ENCODE measurements at regions not wholly inside any gene's neighbourhood (a gene's known extent, or its start where the extent isn't known, plus 50 kb on each side); places are given as distances from the start of the nearest gene placed in this dataset.
A peak's percentile ranks its signal among the peaks of the same experiment; 100 is the strongest.

DNA sequence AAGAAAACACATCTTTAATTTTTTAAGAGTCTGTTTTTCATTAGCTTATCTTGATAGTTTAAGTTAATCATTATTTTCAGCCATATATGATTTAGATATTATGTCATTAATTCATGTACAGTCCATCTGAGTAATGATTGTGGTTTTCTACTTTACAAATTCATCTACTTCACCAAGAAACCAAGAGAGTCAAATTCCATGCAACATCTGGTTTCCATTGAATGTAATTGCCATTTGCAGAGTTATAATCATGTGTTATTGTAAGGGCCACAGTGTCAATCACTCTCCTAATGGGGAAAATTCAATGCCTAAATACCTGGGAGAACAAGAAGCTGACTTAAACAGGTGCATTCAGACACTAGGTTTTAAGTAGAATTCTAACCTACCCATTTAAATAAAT is 217.2 kb upstream of the OSR1 start:
- no peak for DNase-seq (ENCODE audit: extremely low spot score, insufficient read length, low read depth)
- no peak for FAIRE-seq

DNA sequence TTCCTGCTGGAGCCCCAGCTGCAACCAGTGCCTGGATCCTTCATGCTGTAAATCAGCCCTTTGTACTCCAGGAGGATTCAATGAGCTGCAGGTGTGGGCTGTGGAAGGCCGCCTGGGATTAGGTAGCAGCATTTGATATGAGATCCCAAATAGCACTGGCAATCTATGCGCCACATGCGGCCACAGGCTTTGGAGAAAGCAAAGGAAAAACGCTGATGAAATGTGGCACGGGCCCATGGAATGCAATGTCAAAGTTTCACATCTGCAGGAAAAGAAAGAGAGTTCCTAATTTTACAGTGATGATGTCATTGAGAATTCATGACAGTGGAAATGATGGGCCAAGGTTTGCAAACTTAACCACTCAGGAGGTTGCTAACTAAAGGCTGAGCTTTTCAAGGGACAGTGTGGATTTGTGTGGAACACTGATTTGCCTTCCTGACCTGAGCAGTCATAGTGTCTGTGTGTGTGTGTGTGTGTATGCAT is 216.4 kb upstream of the OSR1 start:
- FAIRE-seq, result no peak

GRCh38 chr2:19573784-19574183 is 215.4 kb upstream of the OSR1 start:
- FAIRE-seq, result no peak
- no peak for DNase-seq (ENCODE audit: extremely low spot score, insufficient read length, low read depth)

More for the DNA sequence above, 216.4 kb upstream of the OSR1 start:
- no peak for DNase-seq (ENCODE audit: extremely low spot score, insufficient read length, low read depth)

- FAIRE-seq, result no peak
These were observed 213.3 kb upstream of the OSR1 start for GRCh38 chr2:19571773-19572172.

GRCh38 chr2:19569300-19569791 is 210.9 kb upstream of the OSR1 start:
- FAIRE-seq (no peak), DNase-seq (ENCODE audit: extremely low spot score, insufficient read length, low read depth) (no peak)

More at GRCh38 chr2:19571773-19572172, 213.3 kb upstream of the OSR1 start:
- DNase-seq (ENCODE audit: extremely low spot score, insufficient read length, low read depth), result no peak

DNA sequence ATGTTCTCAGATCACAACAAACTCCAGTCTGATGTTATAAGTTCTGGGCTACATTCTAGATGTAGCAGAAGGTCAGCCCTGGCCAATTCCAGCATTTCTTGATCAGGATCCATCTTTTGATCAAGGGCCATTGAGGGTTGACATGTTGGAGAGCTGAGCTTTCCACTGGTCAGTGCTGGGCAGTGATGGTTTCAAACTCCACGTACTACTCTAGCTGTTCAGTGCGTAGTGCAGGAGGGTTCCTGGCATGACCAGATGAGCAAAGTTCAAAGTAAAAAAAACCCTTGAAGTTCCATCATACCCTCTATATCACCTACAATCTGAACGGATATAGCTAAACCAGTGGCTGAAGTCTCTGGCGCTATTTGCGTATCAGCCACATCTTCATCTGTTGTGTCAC is 210.4 kb upstream of the OSR1 start:
- no peak for FAIRE-seq
- DNase-seq (ENCODE audit: extremely low spot score, insufficient read length, low read depth), result no peak

DNA sequence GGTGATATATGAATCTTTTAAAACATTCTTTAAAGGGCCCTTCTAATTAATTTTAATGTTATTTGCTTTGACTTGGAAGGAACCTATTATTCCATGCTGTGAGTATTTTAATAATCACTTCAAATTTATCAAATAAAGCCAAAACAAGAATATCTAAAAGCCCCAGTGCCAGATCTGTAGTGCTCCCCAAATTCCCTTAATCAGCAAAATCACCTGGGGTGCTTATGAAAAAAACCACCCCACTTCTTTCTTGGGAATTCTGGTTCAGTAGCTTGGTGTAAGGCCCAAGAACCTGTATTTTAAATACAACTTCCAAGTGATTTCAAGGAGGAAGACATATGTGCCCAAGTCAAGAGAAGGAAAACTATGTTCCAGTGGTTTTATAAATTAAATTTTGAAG is 202.4 kb upstream of the OSR1 start:
- no peak for FAIRE-seq
- DNase-seq (ENCODE audit: extremely low spot score, insufficient read length, low read depth), result no peak

DNA sequence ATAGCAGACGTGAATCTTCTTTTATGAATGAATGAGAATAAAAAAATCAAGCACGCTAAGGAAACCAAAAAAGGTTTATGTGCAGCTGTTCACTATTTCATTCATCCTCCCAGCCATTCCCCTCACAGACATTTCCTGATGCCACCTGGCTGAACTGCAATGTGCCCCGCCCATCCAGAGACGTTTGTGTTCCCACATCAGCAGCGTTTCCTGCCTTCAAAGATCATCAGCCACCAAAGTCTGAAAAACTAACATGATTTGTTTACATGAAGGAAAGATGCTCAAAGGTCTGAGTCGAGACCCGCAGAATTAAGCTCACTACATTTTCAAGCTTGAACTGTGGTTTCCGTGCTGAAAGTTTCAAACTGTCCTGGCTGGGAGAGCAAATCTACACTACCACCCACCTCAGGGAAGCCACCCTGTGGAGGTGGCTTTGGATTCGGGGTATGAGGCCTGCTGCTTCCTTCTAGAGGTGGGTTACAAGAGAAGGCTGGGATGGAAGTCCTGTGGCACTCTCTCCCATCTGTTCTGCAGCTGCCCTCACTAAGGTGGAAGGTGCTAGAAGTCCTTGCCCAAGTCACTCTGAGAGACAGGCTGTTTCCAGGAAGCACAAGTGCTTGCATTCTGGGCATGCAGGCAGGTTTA is 201.3 kb upstream of the OSR1 start:
- no peak for FAIRE-seq
- no peak for DNase-seq (ENCODE audit: extremely low spot score, insufficient read length, low read depth)

DNA sequence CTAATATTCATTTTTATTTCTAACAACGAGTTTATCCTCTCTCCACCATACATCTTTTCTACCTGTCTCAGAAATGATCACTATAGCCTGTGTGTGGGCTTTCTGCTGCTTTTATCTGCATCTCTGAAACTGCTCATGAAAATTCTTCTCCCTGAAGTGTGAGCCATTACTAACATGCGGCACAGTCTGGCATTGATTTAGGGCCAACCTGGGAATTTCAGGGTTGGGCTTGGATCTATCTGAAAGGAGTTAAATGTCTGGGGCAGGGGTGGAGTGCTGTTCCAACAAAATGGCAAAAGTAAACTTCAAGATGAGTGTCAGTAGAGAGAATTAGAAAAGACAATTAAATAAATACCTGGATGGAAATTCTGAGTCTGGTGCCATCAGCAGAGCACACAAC is 198.2 kb upstream of the OSR1 start:
- FAIRE-seq, result no peak

DNA sequence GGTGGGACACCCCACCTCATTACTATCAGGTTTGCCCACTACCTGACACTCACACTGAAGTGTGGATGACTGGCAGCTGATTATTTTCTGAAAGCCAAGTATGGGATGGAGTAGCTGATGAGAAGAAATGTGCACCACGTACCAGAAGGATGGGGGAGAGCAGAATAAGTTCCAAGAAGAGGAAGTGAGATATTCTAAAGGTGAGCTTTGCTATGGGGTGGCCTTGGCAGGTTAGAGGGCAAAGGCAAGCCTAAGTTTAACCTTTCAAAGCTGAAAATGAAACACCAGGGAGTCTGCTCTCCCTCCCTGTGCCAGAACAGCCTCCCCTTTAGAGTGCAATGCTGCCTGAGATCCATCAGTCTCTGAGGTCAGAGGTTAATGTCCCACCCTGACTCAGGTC is 196.1 kb upstream of the OSR1 start:
- DNase-seq (ENCODE audit: extremely low spot score, insufficient read length, low read depth) (no peak), FAIRE-seq (no peak)

More for the DNA sequence above, 198.2 kb upstream of the OSR1 start:
- no peak for DNase-seq (ENCODE audit: extremely low spot score, insufficient read length, low read depth)

DNA sequence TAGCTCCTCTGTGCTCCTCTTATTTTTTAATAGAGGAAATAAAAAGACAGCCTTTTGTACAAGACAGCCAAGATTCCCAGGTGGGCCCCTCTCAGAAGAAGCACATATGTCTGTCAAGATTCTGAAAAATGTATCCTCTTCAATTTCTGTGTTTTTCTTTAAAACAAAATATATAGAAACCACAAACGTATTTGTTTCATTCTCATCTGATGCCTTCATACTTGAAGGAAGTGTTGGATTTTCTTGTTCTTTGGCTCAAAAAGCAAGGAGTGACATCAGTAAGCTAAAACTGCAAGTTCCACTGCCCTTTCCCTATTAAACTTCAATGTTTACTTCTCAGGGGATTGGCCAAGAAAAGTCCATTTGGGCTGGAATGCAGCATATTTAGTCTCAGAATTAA is 193.8 kb upstream of the OSR1 start:
- FAIRE-seq (no peak), DNase-seq (ENCODE audit: extremely low spot score, insufficient read length, low read depth) (no peak)

GRCh38 chr2:19550750-19551149 is 192.3 kb upstream of the OSR1 start:
- DNase-seq (ENCODE audit: extremely low spot score, insufficient read length, low read depth), result no peak
- FAIRE-seq, result no peak

- DNase-seq (ENCODE audit: extremely low spot score, insufficient read length, low read depth) (no peak), FAIRE-seq (no peak)
These were observed 191.4 kb upstream of the OSR1 start for GRCh38 chr2:19549821-19550220.

GRCh38 chr2:19548116-19548515 is 189.7 kb upstream of the OSR1 start:
- no peak for FAIRE-seq
- DNase-seq (ENCODE audit: extremely low spot score, insufficient read length, low read depth), result no peak

DNA sequence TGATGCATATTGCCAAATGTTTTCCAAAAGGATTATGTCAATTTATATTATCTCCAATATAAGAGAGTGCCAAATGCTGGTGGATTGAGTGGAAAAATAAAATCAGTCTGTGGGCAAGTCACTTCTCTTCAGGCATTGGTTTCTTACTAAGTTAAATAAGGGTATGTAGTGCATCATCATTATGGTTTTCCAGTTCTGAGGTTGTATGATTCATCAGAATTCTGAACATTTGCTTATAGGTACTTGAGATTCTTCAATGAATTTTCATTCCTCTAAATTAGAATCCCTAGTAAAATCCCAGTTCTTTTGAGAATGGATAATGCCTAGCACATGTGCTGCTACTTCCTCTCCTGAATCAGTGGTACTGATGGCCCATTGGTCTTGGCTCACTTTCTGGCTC is 188.9 kb upstream of the OSR1 start:
- FAIRE-seq, result no peak
- DNase-seq (ENCODE audit: extremely low spot score, insufficient read length, low read depth), result no peak

GRCh38 chr2:19545507-19545906 is 187.1 kb upstream of the OSR1 start:
- FAIRE-seq, result peak; percentile 50
- DNase-seq (ENCODE audit: extremely low spot score, insufficient read length, low read depth), result no peak

- no peak for FAIRE-seq
- no peak for DNase-seq (ENCODE audit: extremely low spot score, insufficient read length, low read depth)
These were observed 185.4 kb upstream of the OSR1 start for GRCh38 chr2:19543663-19544383.

- DNase-seq (ENCODE audit: extremely low spot score, insufficient read length, low read depth), result no peak
- FAIRE-seq, result no peak
These were observed 184.6 kb upstream of the OSR1 start for GRCh38 chr2:19542796-19543662.

GRCh38 chr2:19541884-19542283 is 183.5 kb upstream of the OSR1 start:
- no peak for FAIRE-seq
- DNase-seq (ENCODE audit: extremely low spot score, insufficient read length, low read depth), result no peak

- FAIRE-seq (no peak), DNase-seq (ENCODE audit: extremely low spot score, insufficient read length, low read depth) (no peak)
These were observed 182.5 kb upstream of the OSR1 start for GRCh38 chr2:19540739-19541525.

Measured in GM18507 (cell line).